NCI-H2107 (cell line): ENCODE measurements at regions not wholly inside any gene's neighbourhood (a gene's known extent, or its start where the extent isn't known, plus 50 kb on each side); places are given as distances from the start of the nearest gene placed in this dataset.

ENCODE experiments used
- DNase-seq: peaks from one replicate; lab custom pipeline; 2025; lab: John Stamatoyannopoulos, UW

GRCh38 chr13:29902632-29903305, 52.4 kb upstream of the UBL3 start:
- no peak for DNase-seq

- DNase-seq = no peak
Observed at GRCh38 chr13:29901710-29902631, 51.6 kb upstream of the UBL3 start.
